ENCODE measurements at regions not wholly inside any gene's neighbourhood (a gene's known extent, or its start where the extent isn't known, plus 50 kb on each side); places are given as distances from the start of the nearest gene placed in this dataset.
"Not testable (repeated sequence)": the region's sequence is repeated elsewhere in the genome, so short reads cannot be mapped to it uniquely, and the experiment has no call there.

- H3K4me1 Mint-ChIP-seq; H3K36me3 ChIP-seq (replicated peaks in 1 of 2; ENCODE audit: control insufficient read depth in 1 of 2, insufficient read depth in 2 of 2, low read length in 2 of 2); H3K4me2 ChIP-seq (replicated peaks; ENCODE audit: extremely low read depth, low read length, poor library complexity, severe bottlenecking); H3K4me3 Mint-ChIP-seq; H3K27ac Mint-ChIP-seq; H4K20me1 ChIP-seq (ENCODE audit: insufficient read depth, low read length); H3K27me3 Mint-ChIP-seq (ENCODE audit: low read depth in 3 of 3); H3K27me3 ChIP-seq (ENCODE audit: control insufficient read depth in 2 of 2, insufficient read depth in 2 of 2, low read length in 2 of 2); DNase-seq; intact Hi-C loops (cut with micrococcal nuclease); H3K36me3 Mint-ChIP-seq; H3K9me3 ChIP-seq (replicated peaks in 1 of 2; ENCODE audit: control insufficient read depth in 1 of 2, insufficient read depth in 1 of 2, low read length in 2 of 2); H3K4me1 ChIP-seq (ENCODE audit: control insufficient read depth in 1 of 2, insufficient read depth in 2 of 2, low read length in 2 of 2); H2AFZ ChIP-seq (ENCODE audit: insufficient read depth, low read depth, low read length, poor library complexity, severe bottlenecking); H3K79me2 ChIP-seq (ENCODE audit: insufficient read depth, low read length); H3K9ac ChIP-seq (ENCODE audit: insufficient read depth, low read length, poor library complexity, severe bottlenecking); H3K27ac ChIP-seq (ENCODE audit: low read depth in 1 of 2, low read length in 2 of 2); H3K4me3 ChIP-seq (replicated peaks in 1 of 3; ENCODE audit: low read depth in 2 of 3, low read length in 3 of 3): not testable (repeated sequence)
- WGBS (ENCODE audit: insufficient coverage): no CpG with 5 or more reads among the region's 5 CpGs
- H3K9me3 Mint-ChIP-seq: peaks cover 0 to 11% (median 4%) of the 10 kb centered on the region in 7 donors
Measured at GRCh38 chr3:125907279-125907678, 61.7 kb upstream of the ROPN1B start.

DNA sequence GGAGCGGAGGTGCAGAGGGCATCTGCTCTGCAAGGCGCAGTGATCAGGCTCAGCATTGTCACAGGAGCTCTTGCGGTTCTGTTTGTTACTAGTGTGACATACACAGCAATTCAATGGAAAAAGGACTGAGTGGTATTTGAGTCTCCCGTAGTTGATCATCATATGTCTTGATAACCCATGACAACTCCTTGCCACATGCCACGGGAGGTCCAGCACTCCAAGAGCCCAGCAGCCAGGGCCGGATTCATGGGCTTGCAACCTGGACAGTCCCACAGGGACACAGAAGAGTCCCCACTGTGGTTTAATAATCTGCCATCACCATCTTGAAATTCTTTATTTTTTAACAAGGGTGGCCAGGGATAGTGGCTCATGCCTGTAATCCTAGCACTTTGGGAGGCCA is 58.1 kb upstream of the ROPN1B start:
- H4K20me1 ChIP-seq (ENCODE audit: insufficient read depth, low read length); H3K4me1 Mint-ChIP-seq; H3K9me3 ChIP-seq (replicated peaks in 1 of 2; ENCODE audit: control insufficient read depth in 1 of 2, insufficient read depth in 1 of 2, low read length in 2 of 2); H3K9ac ChIP-seq (ENCODE audit: insufficient read depth, low read length, poor library complexity, severe bottlenecking); DNase-seq; H3K4me3 Mint-ChIP-seq; H3K36me3 Mint-ChIP-seq; H3K36me3 ChIP-seq (replicated peaks in 1 of 2; ENCODE audit: control insufficient read depth in 1 of 2, insufficient read depth in 2 of 2, low read length in 2 of 2); H3K4me2 ChIP-seq (replicated peaks; ENCODE audit: extremely low read depth, low read length, poor library complexity, severe bottlenecking); H3K4me1 ChIP-seq (ENCODE audit: control insufficient read depth in 1 of 2, insufficient read depth in 2 of 2, low read length in 2 of 2); H3K4me3 ChIP-seq (replicated peaks in 1 of 3; ENCODE audit: low read depth in 2 of 3, low read length in 3 of 3); H3K27me3 Mint-ChIP-seq (ENCODE audit: low read depth in 3 of 3); H3K27me3 ChIP-seq (ENCODE audit: control insufficient read depth in 2 of 2, insufficient read depth in 2 of 2, low read length in 2 of 2); H3K9me3 Mint-ChIP-seq; H3K79me2 ChIP-seq (ENCODE audit: insufficient read depth, low read length); H2AFZ ChIP-seq (ENCODE audit: insufficient read depth, low read depth, low read length, poor library complexity, severe bottlenecking); H3K27ac ChIP-seq (ENCODE audit: low read depth in 1 of 2, low read length in 2 of 2); H3K27ac Mint-ChIP-seq: not testable (repeated sequence)
- WGBS (ENCODE audit: insufficient coverage): 100% methylated on average over 2 of the region's 6 CpGs
- intact Hi-C loops (cut with micrococcal nuclease): loop anchor here (10.0 kb wide), 2 partner anchors 306 to 564 kb away; partner anchors contain the start of gene ZXDC (in 2 of the 2)

- Mint-ChIP-seq H3K4me1 (peaks cover 11% of the 10 kb centered on the region), H3K4me3 (peak overlapping the region; percentile 83 to 91), H3K27ac (peak overlapping the region in 5 of 7 donors; percentile 57 to 96 (median 95))
- H3K36me3 ChIP-seq (replicated peaks in 1 of 2; ENCODE audit: control insufficient read depth in 1 of 2, insufficient read depth in 2 of 2, low read length in 2 of 2); H3K36me3 Mint-ChIP-seq; DNase-seq; H3K27me3 Mint-ChIP-seq (ENCODE audit: low read depth in 3 of 3); H3K27me3 ChIP-seq (ENCODE audit: control insufficient read depth in 2 of 2, insufficient read depth in 2 of 2, low read length in 2 of 2); H3K9me3 ChIP-seq (replicated peaks in 1 of 2; ENCODE audit: control insufficient read depth in 1 of 2, insufficient read depth in 1 of 2, low read length in 2 of 2); H3K79me2 ChIP-seq (ENCODE audit: insufficient read depth, low read length); H3K9me3 Mint-ChIP-seq; H4K20me1 ChIP-seq (ENCODE audit: insufficient read depth, low read length): not testable (repeated sequence)
- peaks cover 11 to 14% of the 10 kb centered on the region in 2 donors for H3K4me1 ChIP-seq (ENCODE audit: control insufficient read depth in 1 of 2, insufficient read depth in 2 of 2, low read length in 2 of 2)
- H3K4me2 ChIP-seq (replicated peaks; ENCODE audit: extremely low read depth, low read length, poor library complexity, severe bottlenecking): peak overlapping the region; percentile 52
- peak overlapping the region; percentile 69 to 70 for H3K27ac ChIP-seq (ENCODE audit: low read depth in 1 of 2, low read length in 2 of 2)
- peak overlapping the region; percentile 45 to 85 (median 51) for H3K4me3 ChIP-seq (replicated peaks in 1 of 3; ENCODE audit: low read depth in 2 of 3, low read length in 3 of 3)
- 8% methylated on average over 2 of the region's 14 CpGs for WGBS (ENCODE audit: insufficient coverage)
- peak overlapping the region; percentile 71 for H2AFZ ChIP-seq (ENCODE audit: insufficient read depth, low read depth, low read length, poor library complexity, severe bottlenecking)
- H3K9ac ChIP-seq (ENCODE audit: insufficient read depth, low read length, poor library complexity, severe bottlenecking): peak overlapping the region; percentile 61
- intact Hi-C loops (cut with micrococcal nuclease): loop anchor here (5.0 to 10.0 kb wide), 4 partner anchors 310 to 560 kb away; partner anchors contain the start of genes ZXDC (in 2 of the 2) and KLF15 (in 1 of the 2)
Measured at GRCh38 chr3:125914608-125915436, 54.2 kb upstream of the ROPN1B start.

- H4K20me1 ChIP-seq (ENCODE audit: insufficient read depth, low read length); H3K9me3 Mint-ChIP-seq; H3K27me3 ChIP-seq (ENCODE audit: control insufficient read depth in 2 of 2, insufficient read depth in 2 of 2, low read length in 2 of 2); H3K36me3 ChIP-seq (replicated peaks in 1 of 2; ENCODE audit: control insufficient read depth in 1 of 2, insufficient read depth in 2 of 2, low read length in 2 of 2); H3K27me3 Mint-ChIP-seq (ENCODE audit: low read depth in 3 of 3); H3K9me3 ChIP-seq (replicated peaks in 1 of 2; ENCODE audit: control insufficient read depth in 1 of 2, insufficient read depth in 1 of 2, low read length in 2 of 2); H3K79me2 ChIP-seq (ENCODE audit: insufficient read depth, low read length); H3K36me3 Mint-ChIP-seq: not testable (repeated sequence)
- DNase-seq: peak in 2 of 3 donors; percentile 5 to 13
- intact Hi-C loops (cut with micrococcal nuclease): loop anchor here (5.0 to 10.0 kb wide), 4 partner anchors 311 to 559 kb away; partner anchors contain the start of genes ZXDC (in 2 of the 2) and KLF15 (in 1 of the 2)
- peak overlapping the region; percentile 71 for H2AFZ ChIP-seq (ENCODE audit: insufficient read depth, low read depth, low read length, poor library complexity, severe bottlenecking)
- H3K4me1 Mint-ChIP-seq: peaks cover 11% of the 10 kb centered on the region
- H3K4me3 Mint-ChIP-seq: peak overlapping the region; percentile 83 to 91
- WGBS (ENCODE audit: insufficient coverage): 2% methylated on average over 30 of the region's 30 CpGs
- peak overlapping the region; percentile 45 to 85 (median 51) for H3K4me3 ChIP-seq (replicated peaks in 1 of 3; ENCODE audit: low read depth in 2 of 3, low read length in 3 of 3)
- peak overlapping the region; percentile 89 to 96 (median 95) for H3K27ac Mint-ChIP-seq
- peaks cover 11 to 14% of the 10 kb centered on the region in 2 donors for H3K4me1 ChIP-seq (ENCODE audit: control insufficient read depth in 1 of 2, insufficient read depth in 2 of 2, low read length in 2 of 2)
- peak overlapping the region; percentile 69 to 70 for H3K27ac ChIP-seq (ENCODE audit: low read depth in 1 of 2, low read length in 2 of 2)
- H3K4me2 ChIP-seq (replicated peaks; ENCODE audit: extremely low read depth, low read length, poor library complexity, severe bottlenecking): peak overlapping the region; percentile 52
- H3K9ac ChIP-seq (ENCODE audit: insufficient read depth, low read length, poor library complexity, severe bottlenecking): peak overlapping the region; percentile 61
Measured at GRCh38 chr3:125915437-125915787, 53.6 kb upstream of the ROPN1B start.
